ENCODE measurements at regions not wholly inside any gene's neighbourhood (a gene's known extent, or its start where the extent isn't known, plus 50 kb on each side); places are given as distances from the start of the nearest gene placed in this dataset.

DNA sequence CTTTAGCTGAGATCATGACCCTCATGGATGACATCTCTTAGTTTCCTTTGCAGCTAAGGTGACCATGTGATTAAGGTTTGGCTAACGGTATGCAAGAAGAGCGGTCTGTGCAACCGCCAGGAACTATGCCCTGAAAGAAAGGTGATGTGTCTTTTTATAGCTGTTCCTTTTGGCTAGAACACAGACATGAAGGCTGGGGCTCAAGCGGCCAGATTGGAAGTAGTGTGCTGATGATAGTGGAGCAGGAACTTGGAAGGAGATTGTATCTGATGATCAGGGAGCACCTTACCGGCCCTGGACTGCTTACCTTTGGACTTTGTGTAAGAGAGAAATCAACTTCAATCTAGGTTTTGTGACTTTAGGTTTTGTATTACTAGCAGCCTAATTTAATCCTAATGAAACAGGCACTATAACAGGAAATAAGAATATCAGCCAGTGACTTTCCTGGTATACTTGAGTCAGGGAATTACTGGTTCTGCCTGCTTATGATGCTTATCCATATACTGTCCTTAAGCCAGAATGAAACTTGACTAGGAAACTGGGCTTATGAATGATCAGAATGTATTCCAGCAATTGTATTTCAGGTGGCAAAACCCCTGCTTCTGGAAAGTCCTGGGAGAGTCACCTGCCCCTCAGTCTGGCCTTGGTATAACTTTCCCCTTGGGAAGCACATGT lies 164.3 kb upstream of the LRIG1 start:
- no peak overlapping the region for H3K27ac Mint-ChIP-seq
- H3K9me3 Mint-ChIP-seq = peaks cover 11% of the 10 kb centered on the region

GRCh38 chr3:66666362-66666761 lies 165.5 kb upstream of the LRIG1 start:
- Mint-ChIP-seq H3K4me1 (ENCODE audit: unreplicated experiment) (peaks cover 7% of the 10 kb centered on the region), H3K36me3 (no peaks in the 10 kb centered on the region), H3K27me3 (peaks cover 12% of the 10 kb centered on the region), H3K4me3 (no peak overlapping the region), H3K9me3 (peaks cover 11% of the 10 kb centered on the region), H3K27ac (no peak overlapping the region)
- TF ChIP-seq, protein P1, sequence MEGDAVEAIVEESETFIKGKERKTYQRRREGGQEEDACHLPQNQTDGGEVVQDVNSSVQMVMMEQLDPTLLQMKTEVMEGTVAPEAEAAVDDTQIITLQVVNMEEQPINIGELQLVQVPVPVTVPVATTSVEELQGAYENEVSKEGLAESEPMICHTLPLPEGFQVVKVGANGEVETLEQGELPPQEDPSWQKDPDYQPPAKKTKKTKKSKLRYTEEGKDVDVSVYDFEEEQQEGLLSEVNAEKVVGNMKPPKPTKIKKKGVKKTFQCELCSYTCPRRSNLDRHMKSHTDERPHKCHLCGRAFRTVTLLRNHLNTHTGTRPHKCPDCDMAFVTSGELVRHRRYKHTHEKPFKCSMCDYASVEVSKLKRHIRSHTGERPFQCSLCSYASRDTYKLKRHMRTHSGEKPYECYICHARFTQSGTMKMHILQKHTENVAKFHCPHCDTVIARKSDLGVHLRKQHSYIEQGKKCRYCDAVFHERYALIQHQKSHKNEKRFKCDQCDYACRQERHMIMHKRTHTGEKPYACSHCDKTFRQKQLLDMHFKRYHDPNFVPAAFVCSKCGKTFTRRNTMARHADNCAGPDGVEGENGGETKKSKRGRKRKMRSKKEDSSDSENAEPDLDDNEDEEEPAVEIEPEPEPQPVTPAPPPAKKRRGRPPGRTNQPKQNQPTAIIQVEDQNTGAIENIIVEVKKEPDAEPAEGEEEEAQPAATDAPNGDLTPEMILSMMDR (conservative IDR thresholded peaks at IDR 0.05) = no peak
- DNase-seq (ENCODE audit: extremely low spot score, unreplicated experiment) = no peak

More for the DNA sequence above, 164.3 kb upstream of the LRIG1 start:
- DNase-seq (ENCODE audit: extremely low spot score, unreplicated experiment) = no peak
- Mint-ChIP-seq H3K4me1 (ENCODE audit: unreplicated experiment) (peaks cover 11% of the 10 kb centered on the region), H3K4me3 (no peak overlapping the region), H3K27me3 (peaks cover 12% of the 10 kb centered on the region), H3K36me3 (no peaks in the 10 kb centered on the region)
- TF ChIP-seq, protein P1 (conservative IDR thresholded peaks at IDR 0.05) = no peak

DNA sequence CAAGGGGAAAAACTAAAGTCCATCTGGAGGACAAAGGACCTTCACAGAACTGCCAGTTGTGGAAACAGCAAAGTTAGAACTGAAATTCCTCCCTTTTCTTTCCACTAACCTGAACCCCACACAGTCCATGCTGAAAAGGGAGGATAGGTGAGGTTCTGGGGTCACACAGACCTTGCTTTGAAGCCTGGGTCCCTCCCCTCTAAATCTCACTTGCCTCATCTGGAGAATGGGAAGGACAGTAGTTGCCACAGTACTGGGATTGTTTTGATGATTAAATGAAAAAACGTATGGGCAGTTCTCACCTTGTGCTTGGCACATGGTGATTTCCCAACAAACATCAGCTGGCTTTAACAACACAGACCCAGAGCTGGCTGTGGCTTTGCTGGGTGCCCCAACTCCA lies 166.4 kb upstream of the LRIG1 start:
- no peak overlapping the region for H3K27ac Mint-ChIP-seq
- H3K9me3 Mint-ChIP-seq = peaks cover 4% of the 10 kb centered on the region
- H3K36me3 Mint-ChIP-seq = no peaks in the 10 kb centered on the region
- no peak overlapping the region for H3K4me3 Mint-ChIP-seq
- H3K27me3 Mint-ChIP-seq = peaks cover 12% of the 10 kb centered on the region
- H3K4me1 Mint-ChIP-seq (ENCODE audit: unreplicated experiment) = no peaks in the 10 kb centered on the region
- no peak for DNase-seq (ENCODE audit: extremely low spot score, unreplicated experiment)
- TF ChIP-seq, protein P1 (conservative IDR thresholded peaks at IDR 0.05) = no peak

- TF ChIP-seq, protein P1 (conservative IDR thresholded peaks at IDR 0.05) = no peak
- Mint-ChIP-seq H3K27me3 (peaks cover 2% of the 10 kb centered on the region), H3K4me1 (ENCODE audit: unreplicated experiment) (peaks cover 6% of the 10 kb centered on the region), H3K9me3 (peaks cover 4% of the 10 kb centered on the region), H3K4me3 (no peak overlapping the region), H3K27ac (no peak overlapping the region), H3K36me3 (no peaks in the 10 kb centered on the region)
- no peak for DNase-seq (ENCODE audit: extremely low spot score, unreplicated experiment)
Measured at GRCh38 chr3:66671291-66671690, 170.5 kb upstream of the LRIG1 start.

DNA sequence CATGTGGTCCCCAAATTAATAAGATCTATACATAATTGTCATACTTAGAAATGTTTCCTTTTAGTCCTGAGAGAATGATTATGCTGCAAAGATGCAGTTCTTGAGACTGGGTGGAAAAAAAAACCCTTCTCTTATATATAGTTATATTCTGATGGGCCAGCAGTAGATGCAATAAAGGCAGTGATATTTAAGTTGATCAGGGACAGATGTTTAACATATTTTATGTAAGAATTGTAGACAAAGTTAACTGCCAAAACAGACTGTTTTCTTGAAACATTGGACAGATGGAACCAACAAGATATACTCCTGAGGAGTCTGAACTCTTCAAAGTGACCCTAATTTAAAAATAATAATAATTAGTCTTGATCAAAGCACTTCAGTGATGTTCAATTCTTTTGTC lies 172.0 kb upstream of the LRIG1 start:
- Mint-ChIP-seq H3K9me3 (peaks cover 4% of the 10 kb centered on the region), H3K27ac (no peak overlapping the region), H3K27me3 (no peaks in the 10 kb centered on the region), H3K4me1 (ENCODE audit: unreplicated experiment) (peaks cover 6% of the 10 kb centered on the region), H3K36me3 (no peaks in the 10 kb centered on the region), H3K4me3 (no peak overlapping the region)
- TF ChIP-seq, protein P1 (conservative IDR thresholded peaks at IDR 0.05) = no peak
- DNase-seq (ENCODE audit: extremely low spot score, unreplicated experiment) = no peak

Data from type B pancreatic cell (in vitro differentiated cells).